Stimulated activated CD4-positive, alpha-beta T cell treated with anti-CD3 and anti-CD28 coated beads, TNF-alpha, amount 100 ng/mL, for 48 hours (primary cell): ENCODE measurements at regions not wholly inside any gene's neighbourhood (a gene's known extent, or its start where the extent isn't known, plus 50 kb on each side); places are given as distances from the start of the nearest gene placed in this dataset.
"Not testable (repeated sequence)": the region's sequence is repeated elsewhere in the genome, so short reads cannot be mapped to it uniquely, and the experiment has no call there.

ENCODE experiments used
- DNase-seq, 3 donors: peaks; one replicate each; pipeline ENCODE4 v3.0.0-alpha.2; 2020; ENCODE audit warnings: low read depth in 3 of 3

DNA sequence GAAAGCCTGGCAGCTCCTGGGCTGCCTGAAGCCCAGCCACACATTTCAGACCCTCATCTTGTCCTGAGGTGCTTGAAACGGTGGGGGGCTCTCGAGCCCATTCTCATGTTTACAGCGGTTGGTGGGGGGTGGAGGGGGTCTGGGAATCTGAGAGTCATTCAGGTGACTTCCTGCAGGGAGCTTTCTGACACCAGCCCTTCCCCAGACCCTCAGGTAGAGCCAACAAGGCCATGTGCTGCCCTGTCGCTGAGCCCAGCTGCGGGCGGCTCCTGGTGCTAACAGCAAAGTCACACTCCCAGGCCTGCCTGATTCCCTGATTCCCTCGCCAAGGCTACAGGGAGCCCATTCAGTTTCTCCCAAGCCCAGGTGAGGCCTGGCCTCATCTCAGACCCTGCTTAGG is 324.9 kb upstream of the MEX3C start:
- DNase-seq = no peak

DNA sequence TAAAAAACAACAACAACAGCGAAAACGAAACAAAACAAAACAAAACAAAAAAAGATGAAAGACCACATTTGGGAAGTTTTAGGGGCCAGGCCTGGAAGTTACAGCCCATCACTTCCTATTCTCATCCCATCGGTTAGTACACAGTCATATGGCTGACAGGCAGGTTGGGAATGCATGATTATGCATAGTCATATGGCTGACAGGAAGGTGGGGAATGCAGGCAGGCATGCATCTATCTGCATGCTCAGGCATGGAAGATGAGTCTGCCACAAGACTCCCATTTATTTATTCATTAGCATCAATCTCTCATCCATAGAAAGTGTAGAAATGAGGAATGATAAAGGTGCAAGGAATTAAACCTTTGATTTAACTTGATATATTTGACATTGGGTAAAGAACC is 325.3 kb upstream of the MEX3C start:
- no peak for DNase-seq

DNA sequence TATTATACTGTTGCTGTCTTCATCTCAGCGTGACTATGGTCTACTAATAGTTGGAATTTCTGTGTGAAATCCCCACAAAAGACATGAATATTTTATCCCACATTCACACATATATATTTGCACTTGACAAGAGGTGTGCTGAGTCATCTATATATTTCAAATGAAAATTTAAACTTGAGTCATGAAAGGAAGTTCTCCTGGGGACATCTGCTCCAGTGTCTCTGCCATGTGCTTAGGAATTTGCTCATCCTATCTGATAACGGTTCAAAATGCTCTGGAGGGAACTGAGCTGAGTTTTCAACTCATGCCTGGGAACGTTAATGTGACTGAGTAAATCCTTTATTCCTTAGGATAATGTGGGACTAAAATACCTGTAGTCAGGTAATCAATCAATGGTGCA is 326.2 kb upstream of the MEX3C start:
- no peak for DNase-seq

DNA sequence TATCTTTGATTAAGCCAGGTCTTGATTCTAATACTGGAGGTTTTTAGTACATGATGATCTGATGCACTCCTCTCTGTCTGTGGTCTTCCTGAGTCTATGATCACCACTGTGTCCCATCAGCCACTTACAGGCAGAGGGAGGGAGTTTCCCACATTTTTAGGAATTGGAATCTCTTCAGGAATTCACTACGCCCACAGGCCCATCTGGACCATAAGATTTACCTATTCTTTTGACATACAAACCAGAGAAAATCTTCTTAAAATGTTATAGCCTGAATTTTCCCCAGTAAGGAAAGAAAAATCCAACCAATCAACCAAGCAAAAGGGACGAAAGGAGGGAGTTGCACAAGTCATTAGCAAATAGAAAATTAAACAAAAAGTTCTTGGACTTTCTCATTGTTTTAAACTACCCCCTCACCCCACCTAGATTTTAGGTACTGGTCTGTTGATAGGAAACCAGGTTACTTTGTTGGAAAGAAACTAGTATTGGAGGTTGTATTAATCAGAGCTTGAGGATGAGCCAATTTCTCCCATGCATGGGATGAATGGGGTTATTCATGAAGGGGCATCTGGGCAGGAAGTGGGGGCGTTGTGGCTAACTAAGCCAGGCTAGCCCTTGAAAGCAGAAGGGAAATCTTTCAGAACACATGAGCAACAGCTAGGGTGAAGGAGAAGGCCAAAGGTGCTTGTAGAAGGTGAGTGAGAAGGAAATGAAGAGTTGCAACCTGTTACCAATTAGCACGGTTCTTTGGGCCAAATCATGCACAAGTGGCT is 328.2 kb upstream of the MEX3C start:
- no peak for DNase-seq

DNA sequence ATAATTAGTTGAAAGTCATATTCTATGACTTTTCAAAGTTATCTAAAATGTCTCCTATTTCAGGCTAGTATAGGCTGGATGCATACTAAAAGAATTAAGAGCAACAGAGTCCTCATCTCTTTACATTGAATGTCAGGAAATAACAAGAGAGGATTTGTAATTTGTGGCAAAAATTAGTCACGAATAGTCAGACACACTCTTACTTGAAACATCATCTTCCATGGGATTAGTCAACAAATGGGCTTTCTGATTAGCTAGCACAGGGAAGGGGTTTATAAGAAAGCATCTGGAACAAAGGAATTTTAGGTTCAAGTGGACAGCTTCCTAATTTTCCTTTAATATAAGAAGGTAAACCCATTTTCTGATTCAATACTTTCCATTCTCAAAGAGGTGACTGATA is 330.3 kb upstream of the MEX3C start:
- no peak for DNase-seq

DNA sequence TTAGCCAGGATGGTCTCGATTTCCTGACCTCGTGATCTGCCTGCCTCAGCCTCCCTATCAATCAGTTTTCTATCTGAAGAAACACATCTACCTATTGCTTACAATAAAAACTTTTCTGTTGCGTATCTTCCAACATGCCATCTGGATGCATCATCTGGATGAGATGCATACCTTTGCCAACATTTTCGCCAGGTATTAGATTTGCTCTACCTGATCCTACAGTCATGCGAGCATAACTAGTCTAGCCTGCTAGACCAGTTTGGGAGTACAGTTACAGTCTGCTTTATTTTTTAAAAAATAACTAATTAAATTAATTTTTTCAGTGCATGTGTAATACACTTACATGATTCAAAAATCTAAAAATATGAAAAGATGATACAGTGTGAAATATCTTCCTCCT is 334.0 kb upstream of the MEX3C start:
- DNase-seq = no peak

DNA sequence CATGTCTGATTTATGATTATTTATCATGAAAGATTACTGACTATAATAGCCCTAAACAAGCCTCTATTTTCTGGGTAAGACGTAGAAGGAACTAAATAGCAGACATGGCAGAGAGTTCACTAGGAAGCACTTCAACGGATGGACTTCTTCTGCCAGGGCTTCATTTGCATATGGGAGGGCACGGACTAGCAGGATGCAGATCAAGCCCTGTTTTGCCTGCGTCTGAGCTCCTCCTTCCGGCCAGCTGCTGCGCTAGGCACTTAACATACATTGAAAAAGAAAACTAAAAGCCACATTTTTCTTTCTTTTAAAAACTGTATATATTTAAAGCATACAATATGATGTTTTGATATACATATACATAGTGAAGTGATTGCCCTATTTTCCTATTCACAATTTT is 340.0 kb upstream of the MEX3C start:
- DNase-seq = no peak

DNA sequence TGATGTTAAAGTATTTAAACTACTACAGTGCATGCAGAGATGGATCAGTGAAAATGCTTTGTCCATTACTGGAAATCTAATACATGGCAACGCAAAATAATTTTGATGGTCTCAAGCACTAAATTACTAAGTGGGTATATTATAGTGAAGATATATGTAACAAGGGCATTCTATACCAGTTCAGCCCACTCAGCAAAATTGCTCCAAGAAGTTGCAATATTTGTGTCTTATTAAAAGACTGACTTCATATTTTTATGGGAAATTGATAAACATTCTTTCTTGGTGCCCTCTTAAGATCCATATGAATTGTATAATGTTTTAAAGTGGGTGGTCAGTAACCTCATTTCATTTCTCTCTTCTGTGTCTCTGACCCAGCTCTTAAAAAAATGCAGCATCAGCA is 343.1 kb upstream of the MEX3C start:
- no peak for DNase-seq

DNA sequence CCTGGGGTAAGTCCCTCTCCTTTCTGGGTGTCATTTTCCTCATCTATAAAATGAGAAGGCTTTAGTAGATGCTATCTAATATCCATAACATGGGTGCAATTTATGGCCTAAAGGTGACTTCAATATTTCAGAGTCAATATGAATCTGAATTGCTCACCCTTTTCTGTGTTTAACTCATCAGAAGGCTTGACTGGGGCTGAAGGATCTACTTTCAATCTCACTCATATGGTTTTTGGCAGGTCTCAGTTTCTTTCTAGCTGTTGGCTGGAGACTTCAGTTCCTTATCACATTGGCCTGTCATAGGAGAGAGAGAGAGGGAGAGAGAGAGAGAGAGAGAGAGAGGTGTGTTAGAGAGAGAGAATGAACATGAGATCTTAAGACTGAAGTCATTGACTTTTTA is 343.7 kb upstream of the MEX3C start:
- DNase-seq = no peak

DNA sequence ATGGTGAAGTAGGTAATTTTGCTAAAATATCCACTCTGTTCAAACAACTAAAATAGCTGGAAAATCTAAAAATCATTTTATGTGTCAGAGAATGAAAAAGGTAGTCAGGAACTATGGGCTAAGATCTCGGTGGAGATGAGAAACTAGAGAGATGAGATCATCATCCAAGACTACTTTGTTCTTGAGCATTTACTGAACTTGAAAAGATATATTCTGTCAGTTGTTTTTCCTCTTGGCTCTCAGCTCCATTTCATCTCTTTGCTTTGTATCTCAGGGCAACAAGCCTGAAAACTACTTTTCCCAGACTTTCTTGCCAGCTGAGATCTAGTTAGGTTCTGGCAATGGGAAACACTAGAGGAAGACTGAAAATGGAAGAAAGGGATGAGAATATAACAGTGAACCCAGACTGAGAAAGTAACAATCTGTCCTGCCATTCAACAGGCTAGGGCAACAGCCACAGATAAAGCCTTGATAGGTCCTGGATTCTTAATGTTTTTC is 346.2 kb upstream of the MEX3C start:
- DNase-seq = no peak

DNA sequence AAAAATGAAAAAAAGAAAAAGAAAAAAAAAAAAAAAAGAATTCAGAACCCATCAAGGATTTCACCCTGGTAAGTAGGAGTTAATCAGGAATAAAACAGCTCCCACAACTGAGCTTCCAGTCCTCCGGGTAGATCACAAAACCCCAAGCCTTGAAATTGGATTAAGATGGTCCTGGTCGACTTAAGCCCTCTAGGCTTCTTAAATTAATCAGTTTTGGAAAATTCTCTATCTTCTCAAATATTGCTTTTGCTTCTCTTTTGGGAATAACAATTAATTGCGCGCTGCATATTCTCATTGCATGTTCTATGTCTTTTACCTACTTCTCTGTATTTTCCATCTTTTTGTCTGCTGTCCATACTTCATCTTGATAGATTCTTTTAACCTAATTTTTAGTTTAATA is 348.0 kb upstream of the MEX3C start:
- DNase-seq = no peak

DNA sequence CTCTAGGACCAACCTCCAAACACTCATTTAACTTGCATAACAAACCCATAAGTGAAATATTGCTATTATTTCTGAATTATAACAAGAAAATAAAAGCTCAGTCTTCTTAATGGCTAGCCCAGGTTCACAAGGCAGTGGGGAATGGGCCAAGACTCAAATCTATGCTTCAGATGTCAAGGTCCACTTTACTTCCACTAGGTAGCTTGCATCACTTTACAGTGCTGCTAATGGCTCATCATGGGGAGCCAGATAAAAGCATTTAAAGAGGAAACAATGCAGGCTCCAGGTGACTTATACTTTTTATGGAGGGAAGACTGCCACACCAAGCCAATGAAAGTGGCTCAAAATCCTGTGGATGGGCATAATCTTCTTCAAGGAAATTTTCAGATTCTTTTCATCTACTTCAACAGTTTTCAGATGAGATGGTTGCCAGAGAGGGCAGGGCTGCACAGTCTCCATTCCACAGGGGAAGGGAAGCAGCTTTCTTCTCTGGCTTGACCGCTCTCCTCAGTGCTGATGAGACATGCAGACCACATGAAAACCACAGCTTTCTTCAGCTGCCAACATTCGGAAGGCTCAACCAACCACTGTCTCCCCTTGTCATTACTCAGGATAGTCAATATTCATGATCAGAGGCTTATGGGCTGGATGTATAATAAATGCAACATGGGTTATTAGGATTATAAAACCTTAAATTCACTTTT is 361.9 kb upstream of the MEX3C start:
- DNase-seq = no peak

DNA sequence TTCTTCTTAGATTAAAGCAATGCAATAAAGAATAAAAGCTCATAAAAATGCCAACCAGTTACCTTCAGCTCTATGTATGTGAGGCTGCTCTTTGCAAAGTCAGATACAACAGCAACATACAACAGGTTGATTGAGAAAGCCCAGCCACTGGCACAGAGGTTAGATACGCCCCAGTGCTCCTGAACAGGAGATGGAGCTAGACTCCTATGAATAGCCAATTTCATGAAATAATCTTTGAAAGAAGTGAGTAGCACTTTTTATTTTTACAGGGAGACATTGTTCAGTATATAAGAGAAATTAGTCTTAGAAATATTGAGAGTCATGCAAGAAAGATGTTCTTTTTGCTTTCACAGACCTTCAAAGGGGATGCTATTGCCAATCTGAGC is 362.4 kb upstream of the MEX3C start:
- DNase-seq = no peak

DNA sequence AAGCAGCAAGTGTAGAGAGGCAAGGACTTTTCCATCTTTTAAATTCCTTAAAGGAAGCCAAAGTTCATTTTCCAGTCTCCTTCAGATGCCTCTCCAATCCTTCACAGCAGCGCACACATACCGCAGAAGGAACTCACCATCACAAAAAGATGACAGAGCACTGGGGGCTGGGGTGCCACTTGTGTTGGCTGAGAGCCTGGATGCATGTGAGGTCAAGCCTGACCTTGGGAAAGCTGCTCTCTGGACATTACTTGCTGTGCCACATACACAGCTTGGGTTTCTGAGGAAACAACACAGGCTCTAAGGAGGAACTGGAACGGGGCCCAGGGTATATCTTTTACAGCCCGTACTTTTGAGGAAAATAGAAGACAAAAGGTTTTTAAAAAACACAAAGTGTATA is 364.3 kb upstream of the MEX3C start:
- no peak for DNase-seq

DNA sequence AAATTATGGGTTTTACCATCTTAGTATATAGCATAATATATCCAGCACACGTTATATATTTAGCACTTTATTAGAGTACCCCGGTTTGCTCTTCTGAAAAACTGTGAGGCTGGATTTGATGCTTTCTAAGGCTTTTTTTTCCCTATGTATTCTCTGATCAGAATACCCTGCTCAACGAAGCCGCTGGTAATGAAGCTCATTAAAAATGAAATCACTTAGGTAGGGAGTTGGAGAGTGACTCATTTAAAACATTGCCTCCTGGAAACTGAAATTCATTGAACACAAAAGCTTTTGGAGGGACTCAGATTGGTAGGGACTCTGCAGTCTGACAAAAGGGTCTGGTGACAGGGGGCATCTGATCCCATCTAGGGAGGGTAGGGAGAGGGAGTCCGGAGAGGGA is 365.4 kb upstream of the MEX3C start:
- no peak for DNase-seq

DNA sequence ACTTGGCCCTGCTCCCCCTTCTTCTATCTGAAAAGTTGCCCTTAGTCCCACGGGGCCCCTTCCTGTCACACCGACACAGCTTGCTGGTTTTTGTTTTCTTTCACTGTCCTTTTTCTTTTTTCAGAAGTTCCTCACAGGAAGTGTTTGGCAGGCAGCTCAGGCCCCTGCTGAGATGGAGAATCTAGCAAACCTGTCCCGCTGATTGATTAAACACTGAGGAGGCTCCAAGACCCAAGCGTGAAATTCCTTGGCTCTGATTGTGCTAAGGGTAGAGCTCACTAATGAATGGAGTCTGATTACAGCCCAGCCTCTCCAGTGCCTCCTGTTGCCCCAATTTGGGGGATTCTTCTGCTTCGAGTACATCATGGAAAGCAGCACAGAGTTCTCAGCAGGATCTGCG is 365.9 kb upstream of the MEX3C start:
- DNase-seq = no peak

DNA sequence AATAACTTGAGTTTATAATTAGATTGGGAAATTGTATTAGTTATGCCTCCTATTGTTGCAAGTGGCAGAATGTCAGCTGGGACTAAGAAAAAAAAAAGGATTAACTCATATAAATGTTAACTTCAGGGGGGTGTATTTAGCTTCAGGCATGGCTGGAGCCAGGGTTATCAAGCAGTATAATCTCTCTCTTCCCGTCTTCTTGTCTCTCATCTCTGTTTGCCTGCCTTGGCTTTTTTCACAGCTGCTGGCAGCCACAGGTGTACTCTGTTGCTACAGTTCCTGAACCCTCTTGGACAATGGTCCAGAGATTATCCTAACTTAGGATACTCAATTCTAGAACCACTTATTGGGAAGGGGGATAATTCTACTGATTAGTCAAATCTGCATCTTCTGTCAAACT is 370.7 kb upstream of the MEX3C start:
- no peak for DNase-seq

DNA sequence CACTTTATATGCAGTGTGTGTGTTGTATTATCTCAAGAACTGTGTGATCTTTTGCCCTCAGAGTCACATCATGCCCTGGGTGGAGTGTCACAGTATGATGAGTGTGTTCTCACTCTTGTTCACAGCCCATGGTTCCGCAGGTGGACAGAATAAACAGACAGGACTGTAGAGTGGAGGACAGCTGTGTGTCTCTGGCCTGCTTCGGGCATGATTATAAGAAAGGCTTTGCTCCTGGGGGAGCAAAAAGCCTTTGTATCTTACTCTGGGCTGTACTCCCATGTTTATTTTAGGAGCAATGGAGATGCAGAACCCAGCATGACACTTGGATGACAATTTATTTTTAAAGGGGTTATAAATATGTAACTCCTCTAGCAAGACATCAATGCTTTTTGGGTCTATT is 371.7 kb upstream of the MEX3C start:
- no peak for DNase-seq

DNA sequence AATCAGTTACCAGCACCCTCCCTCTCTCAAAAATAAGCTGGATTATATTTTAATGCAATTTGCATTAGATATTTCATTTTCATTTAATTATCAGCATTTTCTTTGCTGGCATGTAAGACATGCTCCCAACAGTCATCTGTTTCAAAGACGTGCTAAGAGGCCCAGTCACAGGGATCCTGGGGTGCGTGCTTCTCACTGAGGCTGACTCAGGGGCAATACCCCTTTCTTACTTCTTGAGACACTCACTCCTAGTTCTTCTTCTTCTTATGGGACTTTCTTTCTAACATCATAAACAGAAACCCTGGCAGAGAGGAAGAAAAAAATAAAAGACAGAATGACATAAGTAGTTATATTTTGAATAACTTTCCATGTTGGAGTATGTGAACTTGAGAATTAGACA is 372.1 kb upstream of the MEX3C start:
- no peak for DNase-seq

DNA sequence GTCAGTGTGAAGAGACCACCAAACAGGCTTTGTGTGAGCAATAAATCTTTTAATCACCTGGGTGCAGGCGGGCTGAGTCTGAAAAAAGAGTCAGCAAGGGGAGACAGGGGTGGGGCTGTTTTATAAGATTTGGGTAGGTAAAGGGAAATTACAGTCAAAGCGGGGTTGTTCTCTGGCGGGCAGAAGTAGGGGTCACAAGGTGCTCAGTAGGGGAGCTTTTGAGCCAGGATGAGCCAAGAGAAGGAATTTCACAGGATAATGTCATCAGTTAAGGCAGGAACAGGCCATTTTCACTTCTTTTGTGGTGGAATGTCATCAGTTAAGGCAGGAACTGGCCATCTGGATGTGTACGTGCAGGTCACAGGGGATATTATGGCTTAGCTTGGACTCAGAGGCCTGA is 372.6 kb upstream of the MEX3C start:
- not testable (repeated sequence) for DNase-seq

DNA sequence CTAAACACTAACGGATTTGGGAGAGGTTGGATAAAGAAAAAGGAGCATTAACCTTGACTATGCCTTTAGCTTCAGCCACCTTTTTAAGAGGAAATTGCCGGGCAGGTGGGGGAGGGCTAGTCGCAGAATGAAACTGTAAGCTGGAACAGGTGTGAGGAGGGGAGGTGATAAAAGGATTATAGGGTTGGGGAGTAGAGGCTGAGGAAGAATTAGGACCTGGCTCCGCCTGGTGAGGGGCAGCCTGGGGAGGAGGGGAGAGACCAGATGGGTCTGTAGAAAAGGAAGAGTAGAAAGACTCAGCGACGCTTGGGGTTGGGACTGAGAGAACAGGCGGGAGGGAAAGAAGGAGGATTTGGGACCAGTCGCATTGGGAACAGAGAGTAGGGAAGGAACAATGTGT is 376.4 kb upstream of the MEX3C start:
- DNase-seq = not testable (repeated sequence)

DNA sequence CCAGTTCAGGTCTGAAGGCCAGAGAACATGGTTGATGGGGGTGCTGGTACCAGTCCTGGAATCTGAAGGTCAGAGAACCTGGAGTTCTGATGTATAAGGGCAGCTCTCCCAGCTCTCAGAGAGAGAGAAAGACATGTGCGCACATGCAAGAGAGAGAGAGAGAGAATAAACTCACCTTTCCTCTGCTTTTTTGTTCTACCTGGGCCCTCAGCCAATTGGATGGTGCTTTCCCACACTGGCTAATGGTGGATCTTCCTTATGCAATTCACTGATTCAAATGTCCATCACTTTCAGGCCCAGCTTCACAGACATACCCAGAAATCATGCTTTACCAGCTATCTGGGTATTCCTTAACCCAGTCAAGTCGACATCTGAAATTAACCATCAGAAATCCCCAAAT is 377.7 kb upstream of the MEX3C start:
- DNase-seq = no peak

DNA sequence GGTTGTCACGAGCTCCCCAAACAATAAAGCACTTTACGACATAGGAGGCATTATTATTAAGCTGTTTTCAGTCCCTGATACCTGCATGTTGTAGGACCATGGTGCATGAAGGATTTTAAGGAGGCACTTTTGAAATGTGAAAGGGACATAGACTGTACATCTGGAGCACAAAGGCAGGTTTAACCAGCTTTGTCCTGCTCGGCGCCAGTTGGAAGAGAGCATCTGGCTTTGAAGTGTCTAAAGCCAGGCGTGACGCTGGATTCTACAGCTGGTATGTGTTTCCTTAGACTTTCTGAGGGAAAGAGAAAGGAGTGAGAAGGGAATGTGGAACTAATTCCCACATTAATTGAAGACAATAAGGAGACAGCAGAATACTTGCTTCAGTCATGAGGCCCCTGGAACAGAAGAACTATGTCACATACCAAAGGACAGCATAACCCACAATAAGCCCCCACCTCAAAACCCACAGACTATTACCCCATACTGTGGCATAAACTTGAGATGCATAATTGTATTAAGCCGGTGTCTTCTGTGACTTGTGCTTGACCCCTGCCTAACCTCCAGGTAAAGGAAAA is 381.0 kb upstream of the MEX3C start:
- no peak for DNase-seq
